ENCODE measurements at regions not wholly inside any gene's neighbourhood (a gene's known extent, or its start where the extent isn't known, plus 50 kb on each side); places are given as distances from the start of the nearest gene placed in this dataset.

- H3K4me3 ChIP-seq (ENCODE audit: low read depth, low read length, poor library complexity, severe bottlenecking) = no peak overlapping the region
- H3K9me2 ChIP-seq (ENCODE audit: low read depth, low read length) = no peaks in the 10 kb centered on the region
- no peaks in the 10 kb centered on the region for H4K20me1 ChIP-seq (ENCODE audit: insufficient read depth, low read length)
- H3K9me3 ChIP-seq (ENCODE audit: low read length) = no peaks in the 10 kb centered on the region
- H2AFZ ChIP-seq (ENCODE audit: low read length) = no peak overlapping the region
- H3F3A ChIP-seq (ENCODE audit: insufficient read depth, low read length) = no peaks in the 10 kb centered on the region
- no peaks in the 10 kb centered on the region for H3K4me1 ChIP-seq (ENCODE audit: insufficient read depth, low read length, severe bottlenecking)
- H3K27ac ChIP-seq (ENCODE audit: low read depth, low read length, poor library complexity, severe bottlenecking) = no peak overlapping the region
- H3K4me2 ChIP-seq (ENCODE audit: low read length) = no peak overlapping the region
- H3K79me2 ChIP-seq (ENCODE audit: insufficient read depth, low read length) = no peaks in the 10 kb centered on the region; the same call in 1 of the 2 replicates
- H3K27me3 ChIP-seq (ENCODE audit: insufficient read depth, low read length) = no peaks in the 10 kb centered on the region
- no peak overlapping the region for H3K9ac ChIP-seq (ENCODE audit: low read length)
- no peaks in the 10 kb centered on the region for H3K36me3 ChIP-seq (ENCODE audit: insufficient read depth, low read length)
- TF ChIP-seq, protein P1, sequence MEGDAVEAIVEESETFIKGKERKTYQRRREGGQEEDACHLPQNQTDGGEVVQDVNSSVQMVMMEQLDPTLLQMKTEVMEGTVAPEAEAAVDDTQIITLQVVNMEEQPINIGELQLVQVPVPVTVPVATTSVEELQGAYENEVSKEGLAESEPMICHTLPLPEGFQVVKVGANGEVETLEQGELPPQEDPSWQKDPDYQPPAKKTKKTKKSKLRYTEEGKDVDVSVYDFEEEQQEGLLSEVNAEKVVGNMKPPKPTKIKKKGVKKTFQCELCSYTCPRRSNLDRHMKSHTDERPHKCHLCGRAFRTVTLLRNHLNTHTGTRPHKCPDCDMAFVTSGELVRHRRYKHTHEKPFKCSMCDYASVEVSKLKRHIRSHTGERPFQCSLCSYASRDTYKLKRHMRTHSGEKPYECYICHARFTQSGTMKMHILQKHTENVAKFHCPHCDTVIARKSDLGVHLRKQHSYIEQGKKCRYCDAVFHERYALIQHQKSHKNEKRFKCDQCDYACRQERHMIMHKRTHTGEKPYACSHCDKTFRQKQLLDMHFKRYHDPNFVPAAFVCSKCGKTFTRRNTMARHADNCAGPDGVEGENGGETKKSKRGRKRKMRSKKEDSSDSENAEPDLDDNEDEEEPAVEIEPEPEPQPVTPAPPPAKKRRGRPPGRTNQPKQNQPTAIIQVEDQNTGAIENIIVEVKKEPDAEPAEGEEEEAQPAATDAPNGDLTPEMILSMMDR (IDR thresholded peaks at IDR 0.05; ENCODE audit: low read length) = no peak
- no peak for TF ChIP-seq EZH2 (IDR thresholded peaks at IDR 0.05; ENCODE audit: borderline replicate concordance, low read length)
Observed at GRCh38 chr3:163382183-163382582, 1696.1 kb downstream of the SI start.

DNA sequence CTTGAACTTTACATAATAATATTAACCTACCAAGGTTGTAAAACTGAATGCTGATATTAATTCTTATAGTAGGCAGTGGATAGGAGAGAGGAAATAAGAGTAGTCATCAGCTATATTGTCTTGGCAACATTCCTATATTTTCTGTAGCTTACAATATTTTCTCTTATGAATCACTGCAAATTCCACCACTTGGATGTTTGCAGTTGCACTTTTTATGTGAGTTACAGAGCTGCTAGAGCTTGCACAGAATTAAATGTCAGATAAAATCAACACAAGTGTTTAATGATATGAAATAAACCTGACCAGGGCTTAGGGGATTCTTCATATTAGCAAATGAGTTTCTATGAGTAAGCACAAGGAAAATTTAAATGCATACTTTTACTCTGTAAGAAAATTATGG is 1710.1 kb downstream of the SI start:
- Histone ChIP-seq H3K4me3 (ENCODE audit: low read depth, low read length, poor library complexity, severe bottlenecking) (no peak overlapping the region), H3K4me1 (ENCODE audit: insufficient read depth, low read length, severe bottlenecking) (no peaks in the 10 kb centered on the region), H3F3A (ENCODE audit: insufficient read depth, low read length) (no peaks in the 10 kb centered on the region), H3K9me3 (ENCODE audit: low read length) (0 out of 2 replicates have a peak, but pooled peaks cover 3% of the 10 kb centered on the region), H3K4me2 (ENCODE audit: low read length) (no peak overlapping the region), H2AFZ (ENCODE audit: low read length) (no peak overlapping the region), H3K9me2 (ENCODE audit: low read depth, low read length) (no peaks in the 10 kb centered on the region), H3K27me3 (ENCODE audit: insufficient read depth, low read length) (no peaks in the 10 kb centered on the region), H3K9ac (ENCODE audit: low read length) (no peak overlapping the region), H3K79me2 (ENCODE audit: insufficient read depth, low read length) (no peaks in the 10 kb centered on the region), H3K36me3 (ENCODE audit: insufficient read depth, low read length) (no peaks in the 10 kb centered on the region), H3K27ac (ENCODE audit: low read depth, low read length, poor library complexity, severe bottlenecking) (no peak overlapping the region), H4K20me1 (ENCODE audit: insufficient read depth, low read length) (no peaks in the 10 kb centered on the region)
- TF ChIP-seq EZH2 (IDR thresholded peaks at IDR 0.05; ENCODE audit: borderline replicate concordance, low read length) = no peak
- TF ChIP-seq, protein P1 (IDR thresholded peaks at IDR 0.05; ENCODE audit: low read length) = no peak

GRCh38 chr3:163364717-163365116 is 1713.6 kb downstream of the SI start:
- Histone ChIP-seq H3K9me2 (ENCODE audit: low read depth, low read length) (no peaks in the 10 kb centered on the region), H3K79me2 (ENCODE audit: insufficient read depth, low read length) (no peaks in the 10 kb centered on the region), H4K20me1 (ENCODE audit: insufficient read depth, low read length) (no peaks in the 10 kb centered on the region), H2AFZ (ENCODE audit: low read length) (no peak overlapping the region), H3F3A (ENCODE audit: insufficient read depth, low read length) (no peaks in the 10 kb centered on the region), H3K4me1 (ENCODE audit: insufficient read depth, low read length, severe bottlenecking) (no peaks in the 10 kb centered on the region), H3K27ac (ENCODE audit: low read depth, low read length, poor library complexity, severe bottlenecking) (no peak overlapping the region), H3K4me3 (ENCODE audit: low read depth, low read length, poor library complexity, severe bottlenecking) (no peak overlapping the region), H3K9ac (ENCODE audit: low read length) (no peak overlapping the region), H3K9me3 (ENCODE audit: low read length) (0 out of 2 replicates have a peak, but pooled peaks cover 3% of the 10 kb centered on the region), H3K27me3 (ENCODE audit: insufficient read depth, low read length) (no peaks in the 10 kb centered on the region), H3K36me3 (ENCODE audit: insufficient read depth, low read length) (no peaks in the 10 kb centered on the region), H3K4me2 (ENCODE audit: low read length) (no peak overlapping the region)
- TF ChIP-seq, protein P1 (IDR thresholded peaks at IDR 0.05; ENCODE audit: low read length) = no peak
- no peak for TF ChIP-seq EZH2 (IDR thresholded peaks at IDR 0.05; ENCODE audit: borderline replicate concordance, low read length)
